ENCODE measurements at regions not wholly inside any gene's neighbourhood (a gene's known extent, or its start where the extent isn't known, plus 50 kb on each side); places are given as distances from the start of the nearest gene placed in this dataset.
A peak's percentile ranks its signal among the peaks of the same experiment; 100 is the strongest.

GRCh38 chr6:15038013-15038791 lies 207.7 kb upstream of the JARID2 start:
- no peaks in the 10 kb centered on the region for H3K27me3 Mint-ChIP-seq (ENCODE audit: low read depth)
- H3K36me3 Mint-ChIP-seq (ENCODE audit: insufficient read depth in 2 of 2), result no peaks in the 10 kb centered on the region
- ATAC-seq (replicated peaks in 1 of 2) (no peak), DNase-seq (no peak)
- no peak overlapping the region for H3K4me3 Mint-ChIP-seq
- no peak overlapping the region for H3K27ac Mint-ChIP-seq
- no peaks in the 10 kb centered on the region for H3K9me3 Mint-ChIP-seq
- H3K4me1 Mint-ChIP-seq (ENCODE audit: low read depth), result peaks cover 13% of the 10 kb centered on the region

- DNase-seq (no peak), ATAC-seq (replicated peaks in 1 of 2) (no peak)
- Mint-ChIP-seq H3K36me3 (ENCODE audit: insufficient read depth in 2 of 2) (no peaks in the 10 kb centered on the region), H3K9me3 (no peaks in the 10 kb centered on the region), H3K27ac (no peak overlapping the region), H3K27me3 (ENCODE audit: low read depth) (no peaks in the 10 kb centered on the region), H3K4me3 (no peak overlapping the region), H3K4me1 (ENCODE audit: low read depth) (peaks cover 5% of the 10 kb centered on the region)
Measured at GRCh38 chr6:15039136-15039535, 206.7 kb upstream of the JARID2 start.

- no peaks in the 10 kb centered on the region for H3K9me3 Mint-ChIP-seq
- H3K27ac Mint-ChIP-seq, result no peak overlapping the region
- ATAC-seq (replicated peaks in 1 of 2) (no peak), DNase-seq (no peak)
- no peaks in the 10 kb centered on the region for H3K36me3 Mint-ChIP-seq (ENCODE audit: insufficient read depth in 2 of 2)
- H3K4me1 Mint-ChIP-seq (ENCODE audit: low read depth), result no peaks in the 10 kb centered on the region
- H3K27me3 Mint-ChIP-seq (ENCODE audit: low read depth), result no peaks in the 10 kb centered on the region
- H3K4me3 Mint-ChIP-seq, result no peak overlapping the region
Measured at GRCh38 chr6:15042938-15043337, 202.9 kb upstream of the JARID2 start.

- no peak overlapping the region for H3K4me3 Mint-ChIP-seq
- peaks cover 5% of the 10 kb centered on the region for H3K4me1 Mint-ChIP-seq (ENCODE audit: low read depth)
- DNase-seq, result no peak
- no peaks in the 10 kb centered on the region for H3K9me3 Mint-ChIP-seq
- H3K36me3 Mint-ChIP-seq (ENCODE audit: insufficient read depth in 2 of 2), result no peaks in the 10 kb centered on the region
- no peaks in the 10 kb centered on the region for H3K27me3 Mint-ChIP-seq (ENCODE audit: low read depth)
- ATAC-seq (replicated peaks in 1 of 2), result no peak
- no peak overlapping the region for H3K27ac Mint-ChIP-seq
Measured at GRCh38 chr6:15044146-15044882, 201.6 kb upstream of the JARID2 start.

GRCh38 chr6:15044948-15045347 lies 200.9 kb upstream of the JARID2 start:
- H3K4me1 Mint-ChIP-seq (ENCODE audit: low read depth), result peaks cover 5% of the 10 kb centered on the region
- no peak overlapping the region for H3K4me3 Mint-ChIP-seq
- no peak for ATAC-seq (replicated peaks in 1 of 2)
- DNase-seq, result no peak
- no peak overlapping the region for H3K27ac Mint-ChIP-seq
- H3K36me3 Mint-ChIP-seq (ENCODE audit: insufficient read depth in 2 of 2), result no peaks in the 10 kb centered on the region
- no peaks in the 10 kb centered on the region for H3K27me3 Mint-ChIP-seq (ENCODE audit: low read depth)
- no peaks in the 10 kb centered on the region for H3K9me3 Mint-ChIP-seq

GRCh38 chr6:15046751-15047150 lies 199.1 kb upstream of the JARID2 start:
- peaks cover 5% of the 10 kb centered on the region for H3K4me1 Mint-ChIP-seq (ENCODE audit: low read depth)
- H3K27me3 Mint-ChIP-seq (ENCODE audit: low read depth), result no peaks in the 10 kb centered on the region
- no peak overlapping the region for H3K4me3 Mint-ChIP-seq
- H3K36me3 Mint-ChIP-seq (ENCODE audit: insufficient read depth in 2 of 2), result no peaks in the 10 kb centered on the region
- no peak for ATAC-seq (replicated peaks in 1 of 2)
- H3K27ac Mint-ChIP-seq, result no peak overlapping the region
- H3K9me3 Mint-ChIP-seq, result no peaks in the 10 kb centered on the region
- no peak for DNase-seq

- ATAC-seq (replicated peaks in 1 of 2) (no peak), DNase-seq (no peak)
- Mint-ChIP-seq H3K4me3 (no peak overlapping the region), H3K27ac (no peak overlapping the region), H3K9me3 (no peaks in the 10 kb centered on the region), H3K4me1 (ENCODE audit: low read depth) (peaks cover 5% of the 10 kb centered on the region), H3K36me3 (ENCODE audit: insufficient read depth in 2 of 2) (no peaks in the 10 kb centered on the region), H3K27me3 (ENCODE audit: low read depth) (no peaks in the 10 kb centered on the region)
Measured at GRCh38 chr6:15048367-15048766, 197.5 kb upstream of the JARID2 start.

GRCh38 chr6:15058200-15059061 lies 187.4 kb upstream of the JARID2 start:
- DNase-seq (no peak), ATAC-seq (replicated peaks in 1 of 2) (no peak)
- Mint-ChIP-seq H3K36me3 (ENCODE audit: insufficient read depth in 2 of 2) (no peaks in the 10 kb centered on the region), H3K27ac (peak overlapping the region; percentile 91), H3K4me3 (no peak overlapping the region), H3K4me1 (ENCODE audit: low read depth) (peaks cover 7% of the 10 kb centered on the region), H3K27me3 (ENCODE audit: low read depth) (peaks cover 7% of the 10 kb centered on the region), H3K9me3 (no peaks in the 10 kb centered on the region)

- Mint-ChIP-seq H3K27me3 (ENCODE audit: low read depth) (no peaks in the 10 kb centered on the region), H3K4me3 (no peak overlapping the region), H3K4me1 (ENCODE audit: low read depth) (peaks cover 7% of the 10 kb centered on the region), H3K36me3 (ENCODE audit: insufficient read depth in 2 of 2) (no peaks in the 10 kb centered on the region), H3K9me3 (no peaks in the 10 kb centered on the region), H3K27ac (no peak overlapping the region)
- DNase-seq (no peak), ATAC-seq (replicated peaks in 1 of 2) (no peak)
Measured at GRCh38 chr6:15061180-15061641, 184.7 kb upstream of the JARID2 start.

GRCh38 chr6:15061908-15062515 lies 183.9 kb upstream of the JARID2 start:
- no peak overlapping the region for H3K27ac Mint-ChIP-seq
- DNase-seq (no peak), ATAC-seq (replicated peaks in 1 of 2) (no peak)
- peaks cover 13% of the 10 kb centered on the region for H3K4me1 Mint-ChIP-seq (ENCODE audit: low read depth)
- H3K9me3 Mint-ChIP-seq, result no peaks in the 10 kb centered on the region
- H3K4me3 Mint-ChIP-seq, result no peak overlapping the region
- H3K27me3 Mint-ChIP-seq (ENCODE audit: low read depth), result no peaks in the 10 kb centered on the region
- no peaks in the 10 kb centered on the region for H3K36me3 Mint-ChIP-seq (ENCODE audit: insufficient read depth in 2 of 2)

GRCh38 chr6:15062516-15063252 lies 183.2 kb upstream of the JARID2 start:
- peaks cover 13% of the 10 kb centered on the region for H3K4me1 Mint-ChIP-seq (ENCODE audit: low read depth)

GRCh38 chr6:15063253-15063853 lies 182.5 kb upstream of the JARID2 start:
- Mint-ChIP-seq H3K4me3 (no peak overlapping the region), H3K9me3 (no peaks in the 10 kb centered on the region), H3K4me1 (ENCODE audit: low read depth) (peaks cover 13% of the 10 kb centered on the region), H3K36me3 (ENCODE audit: insufficient read depth in 2 of 2) (no peaks in the 10 kb centered on the region), H3K27me3 (ENCODE audit: low read depth) (no peaks in the 10 kb centered on the region), H3K27ac (no peak overlapping the region)
- DNase-seq (no peak), ATAC-seq (replicated peaks in 1 of 2) (no peak)

More at GRCh38 chr6:15062516-15063252, 183.2 kb upstream of the JARID2 start:
- Mint-ChIP-seq H3K36me3 (ENCODE audit: insufficient read depth in 2 of 2) (no peaks in the 10 kb centered on the region), H3K27ac (no peak overlapping the region), H3K27me3 (ENCODE audit: low read depth) (no peaks in the 10 kb centered on the region), H3K4me3 (no peak overlapping the region), H3K9me3 (no peaks in the 10 kb centered on the region)
- DNase-seq (no peak), ATAC-seq (replicated peaks in 1 of 2) (no peak)

All from activated T-cell treated with anti-CD3 and anti-CD28 coated beads, Interleukin-2, amount 50 U/mL, for 72 hours (primary cell).